Tibial nerve (tissue), 4 donors: ENCODE measurements at regions not wholly inside any gene's neighbourhood (a gene's known extent, or its start where the extent isn't known, plus 50 kb on each side); places are given as distances from the start of the nearest gene placed in this dataset.

Experiments used
- DNase-seq, 2 donors: peaks; one replicate each; pipeline ENCODE4 v3.0.0-alpha.2; 2019; ENCODE audit warnings: low spot score in 2 of 2
- H3K27ac ChIP-seq, 4 donors: fragments of 200-600 bp; sonication (generic) in 3 of 4; one replicate each; pipeline ENCODE4 v1.5.1; 2017 to 2019; ENCODE audit warnings: mild to moderate bottlenecking in 1 of 4
- H3K27me3 ChIP-seq, 2 donors: fragments of 200-600 bp; sonication (generic) in 1 of 2; one replicate each; pipeline versions ENCODE4 v1.5.1 to v1.6.0; 2017 to 2019
- H3K36me3 ChIP-seq, 3 donors: fragments of 200-600 bp; sonication (generic); one replicate each; pipeline ENCODE4 v1.5.1; 2018 to 2019
- H3K4me1 ChIP-seq, 4 donors: fragments of 200-600 bp; sonication (generic) in 3 of 4; one replicate each; pipeline ENCODE4 v1.5.1; 2017 to 2019
- H3K4me3 ChIP-seq, 4 donors: fragments of 200-600 bp; sonication (generic) in 3 of 4; one replicate each; pipeline ENCODE4 v1.5.1; 2017 to 2019; ENCODE audit warnings: mild to moderate bottlenecking in 1 of 4, moderate library complexity in 1 of 4
- H3K9me3 ChIP-seq, 4 donors: fragments of 200-600 bp; sonication (generic) in 3 of 4; one replicate each; pipeline ENCODE4 v1.5.1; 2017 to 2019
- EP300 ChIP-seq, 2 donors: sonication (generic); formaldehyde crosslinking; IDR thresholded peaks; one replicate each; pipeline ENCODE4 v1.6.1; 2017; ENCODE audit warnings: antibody characterized with exemption in 2 of 2, mild to moderate bottlenecking in 1 of 2
- POLR2A ChIP-seq, 2 donors: fragments of 450-650 bp; IDR thresholded peaks; one replicate each; pipeline ENCODE4 v1.6.1; 2017; ENCODE audit warnings: antibody characterized with exemption in 2 of 2, mild to moderate bottlenecking in 2 of 2, moderate library complexity in 2 of 2
- WGBS, 2 donors: methylation state at CpG; one replicate each; pipeline ENCODE4 v1.1.5; 2018; 5-methylcytosine and 5-hydroxymethylcytosine counted together
- TF ChIP-seq, protein P1 (sequence below), 5 experiments: fragments of 200-600 bp in 3 of 5; fragments of 450-650 bp in 2 of 5; sonication (generic) in 3 of 5; IDR thresholded peaks; one replicate each; pipeline ENCODE4 v1.5.1; 2016 to 2019; ENCODE audit warnings: antibody characterized with exemption in 5 of 5, mild to moderate bottlenecking in 3 of 5, moderate library complexity in 2 of 5

DNA sequence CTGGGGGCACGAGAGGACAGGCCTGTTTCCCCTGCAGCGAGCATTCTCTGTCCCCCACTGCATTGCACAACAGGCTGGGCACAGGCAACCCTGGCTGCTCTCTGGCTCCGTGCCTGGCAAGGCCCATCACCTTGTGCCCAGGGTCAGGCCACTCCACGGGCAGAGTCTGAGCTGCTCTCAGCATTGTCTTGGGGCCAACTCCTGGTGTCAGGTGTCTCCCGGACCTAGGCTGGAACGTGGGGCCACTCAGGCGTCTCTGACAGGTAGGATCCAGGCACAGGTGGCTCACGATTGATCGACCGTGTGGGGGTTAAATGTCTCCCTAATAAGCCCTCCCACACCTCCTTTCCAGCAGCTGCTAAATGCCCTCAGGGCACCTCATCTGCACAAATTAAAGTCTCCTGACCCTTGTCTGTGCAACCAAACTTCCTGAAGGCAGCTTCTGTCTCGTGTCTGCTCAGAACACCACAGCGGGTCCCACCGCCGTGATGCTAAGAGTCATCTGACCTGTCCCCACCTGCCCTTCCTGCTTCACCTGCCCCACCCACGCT lies 66.6 kb upstream of the GPC1 start:
- WGBS, 2 donors: 74 to 79% methylated on average over 13 to 15 of the region's 15 CpGs
- TF ChIP-seq EP300 (IDR thresholded peaks at IDR 0.05) (no peak), POLR2A (IDR thresholded peaks at IDR 0.05) (no peak)
- TF ChIP-seq, protein P1, sequence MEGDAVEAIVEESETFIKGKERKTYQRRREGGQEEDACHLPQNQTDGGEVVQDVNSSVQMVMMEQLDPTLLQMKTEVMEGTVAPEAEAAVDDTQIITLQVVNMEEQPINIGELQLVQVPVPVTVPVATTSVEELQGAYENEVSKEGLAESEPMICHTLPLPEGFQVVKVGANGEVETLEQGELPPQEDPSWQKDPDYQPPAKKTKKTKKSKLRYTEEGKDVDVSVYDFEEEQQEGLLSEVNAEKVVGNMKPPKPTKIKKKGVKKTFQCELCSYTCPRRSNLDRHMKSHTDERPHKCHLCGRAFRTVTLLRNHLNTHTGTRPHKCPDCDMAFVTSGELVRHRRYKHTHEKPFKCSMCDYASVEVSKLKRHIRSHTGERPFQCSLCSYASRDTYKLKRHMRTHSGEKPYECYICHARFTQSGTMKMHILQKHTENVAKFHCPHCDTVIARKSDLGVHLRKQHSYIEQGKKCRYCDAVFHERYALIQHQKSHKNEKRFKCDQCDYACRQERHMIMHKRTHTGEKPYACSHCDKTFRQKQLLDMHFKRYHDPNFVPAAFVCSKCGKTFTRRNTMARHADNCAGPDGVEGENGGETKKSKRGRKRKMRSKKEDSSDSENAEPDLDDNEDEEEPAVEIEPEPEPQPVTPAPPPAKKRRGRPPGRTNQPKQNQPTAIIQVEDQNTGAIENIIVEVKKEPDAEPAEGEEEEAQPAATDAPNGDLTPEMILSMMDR (IDR thresholded peaks at IDR 0.05): no peak
- Histone ChIP-seq H3K4me3 (no peak overlapping the region), H3K27me3 (no peaks in the 10 kb centered on the region), H3K4me1 (peaks cover 0 to 84% (median 28%) of the 10 kb centered on the region in 4 donors), H3K9me3 (no peaks in the 10 kb centered on the region), H3K27ac (peak overlapping the region in 3 of 4 donors; percentile 74 to 92 (median 90)), H3K36me3 (no peaks in the 10 kb centered on the region)
- DNase-seq: no peak

DNA sequence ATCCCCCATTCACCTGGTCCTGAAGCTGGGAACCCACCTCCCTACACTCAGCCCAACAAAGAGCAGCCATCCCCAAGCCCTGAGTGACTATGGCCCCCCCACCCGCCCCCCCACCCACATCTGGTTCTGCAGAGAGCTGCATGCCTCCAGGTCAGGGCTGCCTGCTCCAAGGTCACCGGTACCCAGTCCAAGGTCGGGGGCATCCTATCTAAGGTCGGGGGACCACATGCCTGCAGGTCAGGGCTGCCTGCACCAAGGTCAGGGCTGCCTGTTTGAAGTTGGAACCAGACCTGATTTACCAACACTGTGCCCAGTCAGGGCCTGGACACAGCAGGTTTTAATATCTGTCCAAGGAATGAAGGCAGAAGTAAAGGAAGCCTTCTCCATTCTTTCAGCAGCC lies 66.1 kb upstream of the GPC1 start:
- no peak overlapping the region for H3K4me3 ChIP-seq
- peak overlapping the region; percentile 74 to 92 (median 86) for H3K27ac ChIP-seq
- DNase-seq: no peak
- no peaks in the 10 kb centered on the region for H3K36me3 ChIP-seq
- WGBS, 2 donors: 39 to 55% methylated on average over 3 to 4 of the region's 4 CpGs
- no peak for TF ChIP-seq EP300 (IDR thresholded peaks at IDR 0.05)
- TF ChIP-seq POLR2A (IDR thresholded peaks at IDR 0.05): no peak
- TF ChIP-seq, protein P1 (IDR thresholded peaks at IDR 0.05): no peak
- H3K9me3 ChIP-seq: no peaks in the 10 kb centered on the region
- H3K4me1 ChIP-seq: peaks cover 0 to 84% (median 31%) of the 10 kb centered on the region in 4 donors
- no peaks in the 10 kb centered on the region for H3K27me3 ChIP-seq

DNA sequence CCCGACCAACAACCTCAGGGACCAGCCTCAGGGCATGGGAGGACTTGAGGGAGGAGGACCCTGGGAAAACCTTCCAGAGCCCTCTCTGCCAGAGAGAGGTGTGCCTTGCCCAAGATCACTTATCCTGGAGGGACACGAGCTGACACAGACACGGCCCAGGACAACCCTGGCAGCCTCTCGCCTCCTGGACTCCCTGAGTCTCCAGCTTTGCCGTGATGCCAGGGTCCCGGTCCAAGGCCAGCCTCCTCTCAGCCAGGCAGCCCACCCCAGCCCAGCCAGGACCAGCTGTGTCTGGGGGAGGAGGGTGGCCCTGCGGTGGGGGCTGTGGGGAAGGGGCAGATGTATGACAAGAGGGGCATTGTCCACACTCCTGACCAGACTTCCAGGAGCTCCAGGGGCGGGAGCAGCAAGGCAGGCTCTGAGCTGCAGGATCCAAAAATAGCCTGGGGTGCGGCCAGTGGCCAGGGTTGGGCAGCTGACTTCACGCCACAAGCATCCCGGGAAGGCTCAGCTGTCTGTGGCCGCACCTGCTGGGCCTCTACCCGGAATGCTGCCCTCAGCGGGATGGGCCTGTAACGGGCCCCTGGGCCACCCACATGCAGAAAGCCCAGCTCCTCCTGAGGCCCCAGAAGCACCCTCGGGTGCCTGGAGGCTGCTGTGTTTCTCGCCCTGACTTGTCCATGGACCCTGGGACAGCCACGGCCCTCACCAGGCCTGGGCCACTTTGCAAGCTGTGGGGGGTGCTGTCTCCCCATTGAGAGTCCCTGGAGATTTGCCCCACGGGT lies 65.5 kb upstream of the GPC1 start:
- Histone ChIP-seq H3K9me3 (no peaks in the 10 kb centered on the region), H3K4me1 (peaks cover 0 to 84% (median 34%) of the 10 kb centered on the region in 4 donors), H3K27ac (peak overlapping the region; percentile 74 to 92 (median 86)), H3K27me3 (no peaks in the 10 kb centered on the region), H3K4me3 (no peak overlapping the region), H3K36me3 (no peaks in the 10 kb centered on the region)
- WGBS, 2 donors: 21% methylated on average over 14 to 16 of the region's 19 CpGs
- DNase-seq: peak; percentile 56 to 61
- TF ChIP-seq EP300 (IDR thresholded peaks at IDR 0.05) (peak; percentile 57 to 63), POLR2A (IDR thresholded peaks at IDR 0.05) (no peak)

DNA sequence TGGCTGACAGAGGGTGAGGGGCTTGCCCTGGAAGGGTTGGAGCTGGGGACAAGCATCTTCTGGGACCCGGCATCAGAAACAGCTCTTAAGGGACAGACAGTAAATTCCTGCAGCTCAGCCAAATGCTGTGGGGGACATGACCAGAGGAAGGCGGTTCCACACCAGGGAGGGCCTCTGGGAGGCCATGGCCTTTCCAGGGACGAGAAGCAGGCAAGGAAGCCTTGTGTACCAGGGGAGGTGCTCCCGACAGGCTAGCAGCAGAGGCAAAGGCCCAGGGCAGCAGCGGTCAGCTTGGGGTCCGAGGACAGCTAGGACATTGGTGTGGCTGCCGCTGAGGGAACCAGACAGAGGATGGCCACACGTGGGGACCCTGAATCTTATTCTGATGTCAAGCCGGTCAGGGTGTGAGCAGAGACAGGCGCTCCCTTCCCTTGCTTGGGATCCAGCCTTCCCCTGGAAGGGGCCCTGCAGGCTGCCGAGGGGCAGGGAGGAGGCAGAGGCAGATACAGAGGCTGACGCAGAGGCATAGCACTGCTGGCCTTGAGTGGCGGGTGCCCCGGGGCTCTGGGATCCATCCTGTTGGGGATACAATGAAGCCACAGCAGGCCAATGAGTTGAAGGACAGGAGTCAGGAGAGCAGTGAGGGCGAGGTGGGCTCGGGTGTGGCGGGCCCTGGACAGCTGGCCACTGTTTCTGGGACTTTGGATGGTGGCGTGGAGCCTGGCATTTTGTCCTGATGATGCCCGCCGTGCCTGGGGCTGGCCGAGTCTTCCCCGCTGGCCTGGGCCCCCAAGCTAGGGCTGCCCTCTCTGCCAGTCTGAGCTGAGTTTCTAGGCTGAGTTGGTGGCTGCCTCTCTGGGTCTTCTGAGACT lies 64.1 kb upstream of the GPC1 start:
- Histone ChIP-seq H3K9me3 (no peaks in the 10 kb centered on the region), H3K27me3 (no peaks in the 10 kb centered on the region), H3K36me3 (no peaks in the 10 kb centered on the region), H3K4me1 (peaks cover 0 to 73% (median 35%) of the 10 kb centered on the region in 4 donors), H3K27ac (peak overlapping the region in 3 of 4 donors; percentile 50 to 92 (median 90)), H3K4me3 (no peak overlapping the region)
- TF ChIP-seq POLR2A (IDR thresholded peaks at IDR 0.05): no peak
- no peak for TF ChIP-seq EP300 (IDR thresholded peaks at IDR 0.05)
- TF ChIP-seq, protein P1 (IDR thresholded peaks at IDR 0.05): no peak
- no peak for DNase-seq
- WGBS, 2 donors: 82 to 84% methylated on average over 18 to 21 of the region's 22 CpGs

DNA sequence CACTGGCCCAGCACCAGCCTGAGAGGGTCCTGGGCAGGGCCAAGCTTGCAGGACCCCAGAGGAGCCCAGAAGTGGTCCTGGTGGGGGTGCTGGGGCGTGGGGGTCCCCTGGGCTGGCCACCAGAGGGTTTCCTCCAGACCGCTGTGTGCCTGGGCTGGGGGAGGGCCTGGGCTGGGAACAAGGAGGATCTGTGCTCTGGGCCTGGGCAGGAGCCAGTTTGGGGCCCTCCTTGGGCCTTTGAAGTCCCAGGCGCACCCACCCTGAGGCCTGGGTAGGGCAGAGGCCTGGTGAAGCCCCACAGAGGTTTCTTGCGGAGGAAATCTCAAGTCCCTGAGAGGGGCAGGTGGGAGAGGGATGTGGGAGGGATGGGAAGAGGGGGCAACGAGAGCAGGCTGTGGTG lies 63.4 kb upstream of the GPC1 start:
- WGBS, 2 donors: 56 to 62% methylated on average over 5 of the region's 5 CpGs
- Histone ChIP-seq H3K36me3 (no peaks in the 10 kb centered on the region), H3K4me3 (no peak overlapping the region), H3K27ac (peak overlapping the region in 3 of 4 donors; percentile 50 to 92 (median 90)), H3K27me3 (no peaks in the 10 kb centered on the region), H3K4me1 (peaks cover 0 to 69% (median 35%) of the 10 kb centered on the region in 4 donors), H3K9me3 (no peaks in the 10 kb centered on the region)
- no peak for DNase-seq
- TF ChIP-seq POLR2A (IDR thresholded peaks at IDR 0.05) (no peak), EP300 (IDR thresholded peaks at IDR 0.05) (no peak)
- TF ChIP-seq, protein P1 (IDR thresholded peaks at IDR 0.05): no peak
